NCI-H1417 treated with DMSO at 0.1 percent for 48 hours (cell line): ENCODE measurements at regions not wholly inside any gene's neighbourhood (a gene's known extent, or its start where the extent isn't known, plus 50 kb on each side); places are given as distances from the start of the nearest gene placed in this dataset.
"Not testable (repeated sequence)": the region's sequence is repeated elsewhere in the genome, so short reads cannot be mapped to it uniquely, and the experiment has no call there.

ENCODE experiments used
- DNase-seq: peaks from one replicate; lab custom pipeline; 2025; lab: John Stamatoyannopoulos, UW

DNA sequence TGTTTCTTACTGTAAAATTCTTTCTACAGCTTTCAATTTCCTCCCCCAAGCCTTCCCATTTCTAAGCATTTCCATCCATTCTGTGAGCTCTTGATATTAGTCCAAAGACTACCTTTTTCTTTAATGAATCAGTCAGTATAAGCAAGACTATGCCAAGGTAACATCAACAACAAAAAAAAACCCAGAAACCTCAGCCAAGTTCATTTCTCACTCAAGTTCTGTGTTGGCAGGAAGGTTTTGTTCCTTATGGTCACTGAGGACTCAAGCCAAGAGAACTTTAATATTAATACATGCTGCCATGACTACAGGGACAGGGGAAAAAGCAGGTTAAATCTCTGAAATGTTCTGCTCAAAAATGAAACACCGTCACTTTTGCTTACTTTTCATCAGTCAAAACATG, 621.2 kb upstream of the NRP1 start:
- DNase-seq, result no peak

DNA sequence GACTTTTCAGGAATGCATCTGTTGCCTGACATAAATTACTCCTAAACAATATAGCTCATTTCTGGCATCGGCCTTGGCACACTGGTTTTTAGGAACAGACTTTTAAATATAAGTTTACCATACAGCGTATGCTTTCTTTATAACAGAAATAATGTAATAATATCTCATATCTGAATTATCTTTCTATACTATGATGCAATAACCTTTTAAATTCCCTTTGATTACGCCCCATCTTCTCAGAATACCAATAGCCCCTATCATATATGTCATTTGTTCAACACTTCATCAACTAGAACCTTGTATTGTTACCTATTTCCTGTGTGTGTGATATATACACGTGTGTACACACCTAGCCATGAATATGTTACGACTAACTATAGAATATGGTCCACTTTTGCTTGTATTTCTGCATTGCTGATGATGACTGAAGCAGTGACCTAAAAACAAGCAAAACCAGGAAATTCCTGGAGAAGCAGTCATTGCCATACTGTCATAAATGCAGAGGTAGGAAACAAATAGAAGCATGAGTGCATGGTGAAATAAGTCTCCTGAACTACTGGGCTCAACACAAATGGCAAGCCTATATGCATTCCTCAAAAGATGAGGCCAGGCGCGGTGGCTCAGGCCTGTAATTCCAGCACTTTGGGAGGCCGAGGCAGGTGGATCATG, 618.4 kb upstream of the NRP1 start:
- DNase-seq, result no peak

DNA sequence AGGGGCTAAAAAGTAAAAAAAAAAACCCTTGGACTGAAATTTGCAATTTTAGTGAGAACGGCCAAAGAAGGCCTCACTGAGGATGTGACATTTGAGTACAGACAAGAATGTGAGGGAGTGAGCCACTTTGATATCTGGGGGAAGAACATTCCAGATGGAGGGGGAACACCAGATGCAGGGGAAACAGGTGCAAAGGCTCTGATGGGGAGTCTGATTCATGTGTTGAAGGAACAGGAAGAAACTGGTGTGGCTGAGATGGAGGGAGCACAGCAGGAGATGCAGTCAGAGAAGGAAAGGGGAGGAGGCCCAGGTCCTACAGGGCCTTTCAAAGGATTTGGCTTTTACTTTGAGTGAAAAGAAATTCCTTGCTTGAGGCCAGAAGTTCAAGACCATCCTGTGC, 615.7 kb upstream of the NRP1 start:
- no peak for DNase-seq

GRCh38 chr10:33947544-33947943, 613.1 kb upstream of the NRP1 start:
- no peak for DNase-seq

DNA sequence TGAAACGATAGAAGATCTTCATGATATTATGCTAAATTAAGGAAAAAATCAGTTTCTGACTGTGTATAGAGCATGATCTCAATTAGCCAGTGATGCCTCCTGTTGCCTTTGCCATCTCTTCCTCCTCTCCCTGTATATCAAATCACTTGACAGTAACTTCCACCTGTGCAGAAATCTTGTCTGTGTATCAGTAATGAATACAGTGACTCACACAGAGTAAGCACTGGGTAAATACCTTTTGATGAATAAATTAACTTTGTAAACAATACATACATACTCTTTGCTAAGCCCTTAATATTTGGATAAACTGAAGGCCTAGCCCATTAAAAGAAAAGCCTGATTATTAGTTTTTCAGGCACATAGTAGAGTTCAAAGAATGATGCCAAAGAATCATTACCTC, 610.6 kb upstream of the NRP1 start:
- DNase-seq, result no peak

DNA sequence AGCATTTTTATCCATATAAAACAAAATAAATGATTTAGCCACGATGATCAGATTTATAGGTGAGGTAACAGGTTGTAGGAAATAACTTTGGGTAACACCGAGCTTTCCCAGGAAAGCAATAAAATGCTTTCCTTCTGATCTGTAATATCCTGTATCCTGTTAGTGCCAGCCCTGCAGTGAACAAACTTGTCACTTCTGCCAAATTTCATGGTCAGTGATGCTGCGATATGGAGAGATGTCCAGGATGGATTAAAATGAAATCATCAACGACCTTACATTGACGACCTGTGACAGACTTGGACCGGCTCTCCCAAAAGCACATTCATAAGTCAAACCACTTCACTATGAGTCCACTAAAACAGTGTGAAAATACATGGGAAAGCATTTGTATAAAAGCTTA, 608.0 kb upstream of the NRP1 start:
- no peak for DNase-seq

GRCh38 chr10:33939892-33940291, 605.4 kb upstream of the NRP1 start:
- DNase-seq, result no peak

DNA sequence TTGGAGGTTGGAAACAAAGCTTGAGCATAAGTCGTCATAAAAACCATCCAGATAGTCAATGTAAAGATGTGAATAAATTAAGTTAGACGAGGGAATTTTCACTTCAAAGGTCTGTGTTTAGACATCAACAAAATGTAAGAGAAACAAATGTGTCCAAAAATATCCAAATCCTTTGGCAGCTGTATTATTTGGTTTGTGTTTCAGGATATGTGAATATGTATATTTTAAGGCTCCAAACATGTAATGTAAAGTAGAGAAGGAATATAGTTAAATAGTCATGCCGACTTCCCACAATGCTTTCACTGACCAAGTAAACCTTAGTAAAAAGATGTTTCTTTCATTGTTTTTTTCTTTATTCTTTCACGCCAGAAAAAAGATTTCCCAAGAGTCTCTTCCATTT, 604.9 kb upstream of the NRP1 start:
- DNase-seq, result no peak

- DNase-seq, result no peak
Observed at GRCh38 chr10:33938001-33938400, 603.5 kb upstream of the NRP1 start.

DNA sequence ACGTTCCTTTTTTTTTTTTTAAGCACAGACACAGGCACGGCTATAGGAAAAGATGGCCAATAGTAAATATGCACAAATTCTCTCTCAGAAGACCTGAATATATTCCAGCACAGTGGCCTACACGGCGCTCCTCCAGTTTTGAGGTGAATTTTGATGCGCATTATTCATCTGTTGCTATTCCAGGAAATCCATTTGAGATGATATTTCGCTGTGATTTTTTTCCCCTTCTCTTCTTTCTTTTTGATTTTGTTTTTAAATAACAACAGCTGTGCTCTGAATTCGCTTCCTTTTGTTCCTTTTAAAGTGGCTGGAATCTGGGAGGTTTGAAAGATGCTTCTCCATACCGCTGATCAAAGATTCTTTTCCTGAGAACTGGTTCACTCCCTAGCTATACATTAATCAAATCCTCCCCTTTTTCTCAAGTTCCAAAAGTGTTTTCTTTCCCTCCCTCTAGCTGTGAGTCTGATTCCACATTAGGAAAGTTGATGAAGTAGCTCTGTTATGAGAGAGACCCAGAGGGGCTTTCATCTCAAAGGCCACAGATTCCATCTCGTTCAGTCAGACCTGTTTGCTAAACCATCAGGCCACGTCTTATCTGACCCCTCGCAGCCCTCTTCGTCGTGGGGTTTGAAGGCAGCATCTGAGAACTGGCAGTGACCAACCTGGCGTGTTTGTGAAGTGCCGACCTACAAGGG, 602.7 kb upstream of the NRP1 start:
- DNase-seq, result no peak

- DNase-seq, result no peak
Observed at GRCh38 chr10:33935350-33935749, 600.9 kb upstream of the NRP1 start.

GRCh38 chr10:33930079-33930478, 595.6 kb upstream of the NRP1 start:
- DNase-seq, result no peak

- DNase-seq, result no peak
Observed at GRCh38 chr10:33927347-33927746, 592.9 kb upstream of the NRP1 start.

GRCh38 chr10:33921970-33922605, 587.6 kb upstream of the NRP1 start:
- no peak for DNase-seq

GRCh38 chr10:33920351-33920750, 585.9 kb upstream of the NRP1 start:
- no peak for DNase-seq

- DNase-seq, result no peak
Observed at GRCh38 chr10:33919244-33919643, 584.8 kb upstream of the NRP1 start.

GRCh38 chr10:33917069-33917780, 582.8 kb upstream of the NRP1 start:
- DNase-seq, result no peak

GRCh38 chr10:33914746-33915145, 580.3 kb upstream of the NRP1 start:
- DNase-seq, result no peak

DNA sequence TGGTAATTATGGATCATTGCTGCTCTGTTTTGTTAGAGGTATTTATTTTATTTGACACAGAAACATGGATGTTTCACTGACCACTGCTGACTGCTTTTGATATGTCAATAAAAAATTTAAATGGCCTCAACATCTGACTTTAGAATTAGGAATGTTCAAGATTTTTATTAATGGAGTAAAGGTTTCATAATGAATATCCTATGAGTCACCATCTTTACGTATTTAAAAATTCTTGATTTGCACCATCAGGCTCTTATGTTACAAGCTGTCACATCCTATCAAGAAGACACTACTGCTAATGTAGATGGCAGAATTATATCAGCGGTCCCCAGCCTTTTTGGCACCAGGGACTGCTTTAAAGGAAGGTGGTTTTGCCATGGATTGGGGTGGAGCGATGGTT, 578.7 kb upstream of the NRP1 start:
- DNase-seq, result no peak

- DNase-seq, result not testable (repeated sequence)
Observed at GRCh38 chr10:33909476-33909875, 575.0 kb upstream of the NRP1 start.

DNA sequence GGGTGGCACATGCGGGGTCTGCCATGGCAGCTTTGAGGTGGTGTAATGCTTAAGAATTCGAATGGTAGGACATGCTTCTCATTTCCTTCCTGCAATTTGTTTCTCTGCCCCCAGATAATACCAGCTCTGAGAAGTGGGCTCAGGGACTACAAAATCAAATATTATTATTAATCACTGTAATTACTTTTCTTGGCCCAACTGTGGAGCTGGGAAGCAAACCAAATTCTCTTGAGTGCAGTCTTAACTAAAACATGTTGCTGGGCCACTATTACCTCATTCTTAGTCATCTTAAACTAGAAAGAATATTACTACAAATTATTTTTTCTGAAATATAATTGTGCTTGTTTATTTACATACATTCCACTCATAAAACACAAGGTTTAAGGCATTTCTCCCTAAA, 566.7 kb upstream of the NRP1 start:
- DNase-seq, result no peak

DNA sequence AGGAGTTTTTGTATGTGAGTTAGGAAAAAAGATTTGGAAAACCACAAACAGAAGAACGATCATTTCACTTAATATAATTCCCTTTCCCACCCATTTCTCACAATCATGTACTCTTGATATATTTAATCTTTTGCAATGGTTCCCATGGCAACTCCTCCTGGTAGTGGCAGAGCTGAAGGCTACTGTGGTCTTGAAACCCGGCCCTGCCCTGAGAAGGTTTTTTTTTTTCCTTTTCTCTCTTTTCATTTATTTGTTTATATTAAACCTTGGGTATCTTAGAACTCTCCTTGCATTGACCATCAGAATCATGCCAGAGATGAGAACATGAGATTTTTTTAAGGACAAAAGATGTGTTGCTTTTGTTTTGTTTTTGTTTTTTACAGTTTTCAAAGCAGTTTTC, 566.1 kb upstream of the NRP1 start:
- DNase-seq, result no peak
